ENCODE measurements at regions not wholly inside any gene's neighbourhood (a gene's known extent, or its start where the extent isn't known, plus 50 kb on each side); places are given as distances from the start of the nearest gene placed in this dataset.

- in situ Hi-C loops (cut with HindIII; ENCODE audit: low sequenced_read_pairs) = no loop called here
Observed at GRCh38 chr3:117281371-117281770, 571.8 kb downstream of the TUSC7 start.

DNA sequence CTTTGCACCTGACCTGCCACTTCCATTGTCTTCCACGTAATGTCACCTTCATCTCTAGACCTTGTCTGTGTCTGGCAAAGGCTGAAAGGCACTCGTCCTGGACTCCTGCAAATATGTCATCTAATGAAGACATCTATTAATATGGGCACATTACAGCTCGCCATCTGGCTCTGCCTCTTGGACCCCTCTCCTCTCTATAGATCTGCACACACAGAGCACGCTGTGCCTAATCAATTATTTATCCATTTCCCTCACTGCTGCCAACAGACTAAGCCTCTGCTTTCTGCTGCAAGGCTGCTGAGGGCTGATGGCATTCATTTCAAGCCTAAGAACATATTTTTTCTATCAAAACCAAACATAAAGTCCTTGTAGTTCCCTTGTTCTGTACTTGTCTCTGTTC, 573.0 kb downstream of the TUSC7 start:
- in situ Hi-C loops (cut with HindIII; ENCODE audit: low sequenced_read_pairs) = no loop called here

- in situ Hi-C loops (cut with HindIII; ENCODE audit: low sequenced_read_pairs) = no loop called here
Observed at GRCh38 chr3:117285737-117286136, 576.2 kb downstream of the TUSC7 start.

DNA sequence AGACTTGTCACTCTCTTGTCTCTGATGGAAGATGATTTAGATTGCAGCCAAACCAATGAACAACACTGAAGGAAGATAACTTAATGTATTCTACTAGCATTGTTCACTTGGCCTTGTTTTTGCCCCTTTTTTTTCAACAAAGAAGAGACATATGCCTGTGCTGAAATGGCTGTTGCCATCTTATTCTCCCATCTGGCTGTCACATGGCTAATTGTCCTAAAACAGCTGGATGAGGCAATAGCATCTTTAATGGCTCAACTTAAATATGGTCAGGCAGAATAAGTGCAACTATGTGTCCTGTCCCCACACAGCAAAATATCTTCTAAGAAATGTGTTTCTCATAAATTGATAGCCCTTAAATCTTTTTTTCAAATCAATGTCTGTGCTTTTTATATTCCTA, 576.9 kb downstream of the TUSC7 start:
- in situ Hi-C loops (cut with HindIII; ENCODE audit: low sequenced_read_pairs) = no loop called here

DNA sequence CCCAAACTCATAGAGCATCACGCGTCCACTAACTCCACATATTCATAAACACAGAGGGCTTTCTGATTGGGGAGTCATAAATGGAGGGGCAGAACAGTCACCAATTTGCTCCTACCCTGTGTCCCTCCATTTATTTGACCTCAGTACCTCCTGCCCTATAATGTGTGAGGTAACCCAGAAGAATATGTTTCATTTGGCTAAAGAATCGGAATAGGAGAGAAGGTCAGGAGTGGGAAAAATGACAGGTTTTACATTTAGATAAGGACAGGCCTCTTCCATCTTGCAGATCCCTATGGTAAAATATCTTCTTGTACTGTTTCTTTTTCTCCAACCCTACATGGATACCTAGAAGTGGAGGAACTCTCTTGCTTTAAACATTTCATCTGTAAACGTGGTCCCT, 578.0 kb downstream of the TUSC7 start:
- in situ Hi-C loops (cut with HindIII; ENCODE audit: low sequenced_read_pairs) = no loop called here

DNA sequence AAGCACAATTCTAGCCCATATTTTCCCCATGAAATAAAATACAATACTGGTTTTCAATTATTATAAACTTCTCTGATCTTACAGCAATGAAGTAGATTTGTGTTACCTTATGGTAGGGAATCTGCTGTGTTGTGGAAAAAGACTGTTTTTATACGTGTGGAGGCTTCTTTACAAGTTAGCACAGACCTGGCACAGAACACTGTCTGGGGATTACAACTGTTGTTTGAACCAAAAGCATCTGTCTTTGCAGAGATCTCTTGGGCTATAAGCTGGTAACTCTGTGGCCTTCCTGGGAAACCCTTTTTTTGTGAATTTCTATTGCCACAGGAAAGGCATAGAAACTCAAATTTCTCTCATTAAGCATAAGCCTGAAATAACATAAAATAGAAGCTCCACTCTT, 581.9 kb downstream of the TUSC7 start:
- in situ Hi-C loops (cut with HindIII; ENCODE audit: low sequenced_read_pairs) = no loop called here

- in situ Hi-C loops (cut with HindIII; ENCODE audit: low sequenced_read_pairs) = no loop called here
Observed at GRCh38 chr3:117297065-117297464, 587.5 kb downstream of the TUSC7 start.

DNA sequence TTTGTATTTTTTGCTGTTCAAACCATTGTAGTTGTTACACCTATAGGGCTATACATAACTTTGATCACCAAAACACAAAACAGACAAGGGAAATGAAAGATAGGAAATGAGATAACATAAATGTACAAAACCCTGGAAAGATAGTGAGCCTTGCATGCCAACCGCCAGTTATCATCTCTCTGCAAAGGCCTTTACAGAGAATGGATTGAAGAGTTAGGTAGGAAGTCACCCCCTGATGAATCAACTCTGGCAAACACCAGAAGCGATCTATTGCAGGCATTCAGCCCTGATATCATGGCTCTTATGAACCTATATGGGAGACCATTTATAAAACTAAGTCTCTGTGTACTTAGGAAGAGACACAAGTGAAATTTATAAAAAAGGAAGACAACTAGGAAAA, 588.0 kb downstream of the TUSC7 start:
- in situ Hi-C loops (cut with HindIII; ENCODE audit: low sequenced_read_pairs) = no loop called here

GRCh38 chr3:117298273-117298672, 588.7 kb downstream of the TUSC7 start:
- in situ Hi-C loops (cut with HindIII; ENCODE audit: low sequenced_read_pairs) = no loop called here

DNA sequence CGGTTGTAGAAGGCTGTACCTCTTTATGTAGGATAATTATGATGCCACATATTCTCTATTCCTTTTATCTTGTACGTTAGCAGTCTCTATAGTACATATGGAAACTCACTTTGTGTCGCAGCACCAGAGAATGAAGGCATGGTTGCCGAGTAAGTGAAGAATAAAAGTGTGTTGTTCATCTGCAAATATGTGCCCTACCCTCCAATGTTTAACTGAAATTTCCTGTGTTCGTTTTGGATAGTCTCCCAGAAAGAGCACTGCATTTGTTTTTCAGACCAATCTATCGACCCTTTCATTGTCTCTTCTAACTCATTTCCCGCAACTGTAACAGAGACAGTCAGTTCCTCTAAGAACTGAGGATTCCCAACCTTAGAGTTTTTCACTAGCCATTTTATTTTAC, 592.8 kb downstream of the TUSC7 start:
- in situ Hi-C loops (cut with HindIII; ENCODE audit: low sequenced_read_pairs) = loop anchor here (5.0 kb wide), 1 partner anchor 45 kb away; no protein-coding TSS in a partner anchor

DNA sequence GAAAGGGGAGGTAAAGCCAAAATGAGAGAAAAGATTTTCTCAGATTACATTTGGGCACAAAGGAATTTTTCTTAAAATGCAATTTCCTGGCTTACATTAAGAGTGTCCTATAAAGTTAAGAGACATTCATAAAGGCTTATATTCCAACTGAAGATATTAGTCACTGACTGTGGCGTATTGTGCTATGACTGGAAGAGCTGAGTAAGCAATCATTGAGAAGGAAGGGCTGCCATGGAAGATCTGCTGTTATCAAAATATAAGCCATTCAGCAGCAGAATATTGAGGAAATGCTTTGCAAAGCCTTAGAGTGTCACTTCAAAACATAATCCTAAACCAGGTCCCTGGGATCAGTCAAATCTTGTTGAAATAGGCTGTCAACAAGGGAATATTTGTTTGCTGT, 593.9 kb downstream of the TUSC7 start:
- in situ Hi-C loops (cut with HindIII; ENCODE audit: low sequenced_read_pairs) = loop anchor here (5.0 kb wide), 1 partner anchor 46 kb away; no protein-coding TSS in a partner anchor

DNA sequence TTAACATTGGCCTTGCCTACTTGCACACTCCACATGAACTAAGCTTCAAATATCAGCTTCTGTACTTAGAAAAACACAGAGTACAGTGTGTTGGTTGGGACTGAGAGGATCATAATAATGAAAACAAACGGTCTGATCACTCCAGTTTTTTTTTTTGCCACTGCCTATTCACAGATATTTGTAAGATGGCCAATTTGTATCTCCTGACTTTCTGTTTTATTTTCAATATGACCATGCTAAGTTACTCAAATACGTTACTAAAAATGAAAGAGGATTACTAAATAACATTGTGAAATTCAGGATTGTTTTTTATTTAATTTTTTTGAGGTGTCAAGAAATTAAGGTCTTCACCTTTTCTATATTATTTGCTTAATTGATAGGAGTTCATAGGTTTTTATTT, 595.1 kb downstream of the TUSC7 start:
- in situ Hi-C loops (cut with HindIII; ENCODE audit: low sequenced_read_pairs) = loop anchor here (5.0 kb wide), 1 partner anchor 47 kb away; no protein-coding TSS in a partner anchor

DNA sequence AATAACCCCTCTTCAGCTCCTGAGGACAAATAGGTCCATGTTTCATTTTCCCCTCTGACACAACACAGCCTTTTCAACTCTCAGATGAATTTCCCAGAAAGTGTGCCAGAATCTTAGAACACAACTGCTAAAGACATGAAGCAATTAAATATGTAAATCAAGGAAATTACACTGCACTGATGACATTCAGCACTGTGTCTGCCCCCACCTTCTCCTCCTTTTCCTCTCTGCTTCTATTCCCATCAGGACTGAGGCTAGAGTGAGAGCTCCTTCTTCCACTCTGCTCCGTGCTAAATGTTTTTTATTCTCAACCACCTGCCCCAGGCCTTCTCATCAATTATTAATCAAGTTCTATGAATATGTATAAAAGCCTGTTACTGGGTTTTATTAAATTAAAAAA, 596.1 kb downstream of the TUSC7 start:
- in situ Hi-C loops (cut with HindIII; ENCODE audit: low sequenced_read_pairs) = no loop called here

DNA sequence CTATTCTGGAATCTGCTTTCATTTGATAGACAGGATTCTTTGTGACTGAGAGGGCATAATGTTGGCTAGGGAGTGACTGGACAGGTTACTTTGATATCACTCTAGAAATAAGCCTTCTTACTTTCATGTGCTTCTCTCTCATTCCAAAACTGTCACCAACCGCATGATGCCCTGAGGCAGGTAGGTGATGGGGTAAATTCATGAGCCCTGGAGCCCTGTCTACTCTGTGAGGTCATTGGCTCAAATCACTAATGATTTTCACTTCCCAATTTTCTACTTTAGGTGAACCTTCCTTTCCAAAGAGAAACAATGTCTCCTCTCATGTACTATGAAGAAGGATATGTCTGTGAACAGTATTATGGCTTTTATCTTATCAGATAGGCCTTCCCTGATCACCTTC, 596.7 kb downstream of the TUSC7 start:
- in situ Hi-C loops (cut with HindIII; ENCODE audit: low sequenced_read_pairs) = no loop called here

GRCh38 chr3:117308353-117308752, 598.8 kb downstream of the TUSC7 start:
- in situ Hi-C loops (cut with HindIII; ENCODE audit: low sequenced_read_pairs) = no loop called here

DNA sequence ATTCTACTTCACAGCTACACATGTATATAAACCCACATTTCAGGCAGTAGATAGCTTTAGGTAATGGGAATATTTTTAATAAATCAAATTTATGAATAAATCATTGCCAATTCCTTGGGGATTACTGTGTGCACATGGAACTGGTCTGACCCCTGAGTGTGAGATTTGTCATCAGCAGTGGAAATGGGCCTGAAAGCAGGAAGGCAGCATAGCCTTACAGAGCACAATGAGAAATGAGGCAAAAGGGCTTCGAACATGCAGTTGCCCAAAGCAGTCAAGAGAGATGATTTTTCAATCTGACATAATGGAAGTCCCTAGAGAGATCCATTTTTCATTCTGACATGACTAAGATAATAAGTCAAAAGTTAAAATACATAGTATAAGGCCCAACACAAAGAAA, 599.2 kb downstream of the TUSC7 start:
- in situ Hi-C loops (cut with HindIII; ENCODE audit: low sequenced_read_pairs) = no loop called here

DNA sequence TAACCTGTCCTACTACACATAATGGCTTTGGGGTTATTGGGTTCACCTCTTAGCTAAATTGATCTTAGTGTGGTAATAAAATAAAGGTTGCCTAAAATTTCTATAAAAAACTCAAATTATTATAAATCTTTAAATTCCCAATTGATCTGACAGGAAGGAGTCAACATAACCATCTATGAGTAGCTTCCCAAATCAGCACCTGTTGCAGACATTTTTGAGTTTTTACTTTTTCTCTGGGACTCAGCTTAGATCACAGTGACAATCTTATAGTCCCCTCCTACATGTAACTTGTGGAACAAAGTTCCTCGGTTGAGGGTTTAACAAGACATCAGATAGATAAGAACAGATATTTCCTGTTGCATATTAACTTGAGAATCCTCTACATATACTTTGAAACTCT, 601.0 kb downstream of the TUSC7 start:
- in situ Hi-C loops (cut with HindIII; ENCODE audit: low sequenced_read_pairs) = no loop called here

GRCh38 chr3:117314441-117315150, 605.0 kb downstream of the TUSC7 start:
- in situ Hi-C loops (cut with HindIII; ENCODE audit: low sequenced_read_pairs) = no loop called here

DNA sequence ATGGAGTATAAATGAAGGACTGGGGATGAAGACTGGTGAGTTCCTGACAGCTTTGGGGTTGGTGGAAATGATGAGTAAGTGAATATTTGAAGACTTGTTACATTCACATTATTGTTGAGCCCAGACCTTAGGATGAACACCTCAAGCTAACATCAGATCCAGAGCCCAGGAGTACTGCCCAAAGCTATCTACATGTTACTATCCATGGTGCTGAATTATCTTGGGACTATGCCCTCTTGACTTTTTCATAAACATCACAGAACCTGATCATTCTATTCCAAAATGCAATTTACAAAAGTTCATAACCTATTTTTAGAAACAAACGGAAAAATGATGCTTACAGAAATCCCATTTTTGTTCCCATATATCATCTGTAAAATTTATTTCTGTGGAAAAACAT, 613.3 kb downstream of the TUSC7 start:
- in situ Hi-C loops (cut with HindIII; ENCODE audit: low sequenced_read_pairs) = no loop called here

DNA sequence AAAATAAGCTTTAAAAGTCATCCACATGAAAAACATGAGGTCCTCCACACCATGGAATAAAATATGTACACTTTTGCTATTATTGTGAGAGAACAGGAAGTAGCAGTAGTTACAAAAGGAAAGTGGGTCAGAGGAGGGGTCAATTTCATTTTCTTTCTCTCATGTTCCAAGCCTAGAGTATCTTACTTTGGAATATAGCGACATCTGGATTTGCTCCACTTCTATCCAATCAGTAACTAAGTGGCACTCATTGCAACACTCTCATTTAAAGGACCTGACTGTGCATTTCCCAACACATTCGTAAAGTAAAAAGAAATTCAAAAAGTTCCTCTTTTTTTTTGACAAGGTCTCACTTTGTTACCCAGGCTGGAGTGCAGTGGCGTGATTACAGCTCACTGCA, 637.3 kb downstream of the TUSC7 start:
- in situ Hi-C loops (cut with HindIII; ENCODE audit: low sequenced_read_pairs) = no loop called here

- in situ Hi-C loops (cut with HindIII; ENCODE audit: low sequenced_read_pairs) = no loop called here
Observed at GRCh38 chr3:117348884-117349283, 639.3 kb downstream of the TUSC7 start.

DNA sequence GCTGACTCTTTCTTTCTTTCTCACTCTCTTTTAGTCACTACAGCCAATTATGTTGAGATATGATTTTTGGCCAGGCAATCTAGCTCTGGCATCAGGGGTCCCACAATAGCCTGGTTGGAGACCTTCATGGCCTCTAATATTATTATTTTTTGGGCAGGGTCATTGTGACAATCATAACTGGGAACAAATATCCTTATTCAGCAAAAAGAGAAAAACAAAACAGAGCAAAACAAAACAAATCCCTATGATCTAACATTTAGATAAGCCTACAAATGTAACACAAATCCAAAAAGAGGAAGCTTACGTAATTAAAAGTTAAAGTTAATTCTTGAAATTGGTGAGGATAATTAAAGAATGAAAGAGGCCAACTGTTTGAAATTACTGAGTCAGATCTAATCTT, 640.0 kb downstream of the TUSC7 start:
- in situ Hi-C loops (cut with HindIII; ENCODE audit: low sequenced_read_pairs) = no loop called here

DNA sequence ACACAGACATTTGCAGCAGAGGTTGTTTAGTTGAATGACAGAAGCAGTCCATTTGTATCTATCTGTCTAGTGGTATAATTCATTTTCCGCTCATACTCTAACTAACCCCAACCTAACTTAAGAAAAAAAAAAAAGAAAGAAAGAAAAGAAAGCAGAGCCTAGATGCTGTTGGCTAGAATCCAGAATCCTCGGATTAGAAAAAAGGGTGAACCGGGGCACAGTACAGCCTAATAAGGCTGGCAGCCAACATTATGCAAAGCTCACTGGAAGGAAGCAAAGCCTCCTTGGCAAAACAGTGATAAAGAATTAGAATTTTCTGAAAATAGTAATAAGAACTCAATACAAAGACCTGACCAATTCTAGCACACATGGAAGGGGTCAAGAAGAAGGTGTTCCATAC, 640.8 kb downstream of the TUSC7 start:
- in situ Hi-C loops (cut with HindIII; ENCODE audit: low sequenced_read_pairs) = no loop called here
